Tibial artery (tissue), 4 donors: ENCODE measurements at regions not wholly inside any gene's neighbourhood (a gene's known extent, or its start where the extent isn't known, plus 50 kb on each side); places are given as distances from the start of the nearest gene placed in this dataset.
A peak's percentile ranks its signal among the peaks of the same experiment; 100 is the strongest.

Experiments used
- DNase-seq, 2 donors: peaks; one replicate each; pipeline ENCODE4 v3.0.0-alpha.2; 2019
- H3K27ac ChIP-seq, 2 donors: fragments of 200-600 bp; sonication (generic) in 1 of 2; 1 replicate in 1 of 2; 2 replicates in 1 of 2; pipeline ENCODE4 v1.5.1; 2018 to 2019; ENCODE audit warnings: mild to moderate bottlenecking in 1 of 2
- H3K27me3 ChIP-seq, 2 donors: fragments of 200-600 bp; sonication (generic) in 1 of 2; one replicate each; pipeline versions ENCODE4 v1.5.1 to v1.6.0; 2016 to 2019
- H3K36me3 ChIP-seq, 3 donors: fragments of 200-600 bp; sonication (generic) in 2 of 3; one replicate each; pipeline ENCODE4 v1.5.1; 2016 to 2019; ENCODE audit warnings: mild to moderate bottlenecking in 2 of 3
- H3K4me1 ChIP-seq, 4 donors: fragments of 200-600 bp; sonication (generic) in 2 of 4; 1 replicate in 3 of 4; 2 replicates in 1 of 4; pipeline ENCODE4 v1.5.1; 2016 to 2019
- H3K4me3 ChIP-seq, 2 donors: fragments of 200-600 bp; sonication (generic) in 1 of 2; 1 replicate in 1 of 2; 2 replicates in 1 of 2; pipeline ENCODE4 v1.5.1; 2018 to 2019; ENCODE audit warnings: mild to moderate bottlenecking in 2 of 2
- H3K9me3 ChIP-seq, 3 donors: fragments of 200-600 bp; sonication (generic) in 1 of 3; one replicate each; pipeline ENCODE4 v1.5.1; 2016 to 2019
- intact Hi-C: fragments of 100-400 bp; cut with DNase I; formaldehyde crosslinking; loops from one replicate; pipeline ENCODE4 v1.15.0; 2023; ENCODE audit warnings: low total_unique reads
- TF ChIP-seq, protein P1 (sequence below), 2 experiments: fragments of 200-600 bp in 1 of 2; fragments of 450-650 bp in 1 of 2; IDR thresholded peaks; one replicate each; pipeline ENCODE4 v1.5.1; 2017 to 2019; ENCODE audit warnings: antibody characterized with exemption in 2 of 2, mild to moderate bottlenecking in 1 of 2, moderate library complexity in 1 of 2

DNA sequence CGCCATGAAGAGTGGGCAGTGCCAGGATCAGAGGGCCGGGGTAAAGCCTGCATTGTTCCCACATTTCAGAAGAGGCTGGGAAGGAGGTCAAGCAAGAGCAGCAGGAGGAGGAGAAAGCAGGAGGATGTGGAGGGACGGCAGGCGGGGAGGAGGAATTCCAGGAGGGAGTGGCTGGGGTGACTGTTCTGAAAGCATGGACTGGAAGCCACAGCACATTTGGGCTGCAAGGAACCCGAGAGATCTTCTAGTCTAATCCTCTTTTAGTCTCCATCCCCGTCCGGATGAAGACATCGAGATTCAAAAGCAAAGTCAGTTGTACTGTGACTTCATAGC is 76.9 kb downstream of the FAM50B start:
- TF ChIP-seq, protein P1, sequence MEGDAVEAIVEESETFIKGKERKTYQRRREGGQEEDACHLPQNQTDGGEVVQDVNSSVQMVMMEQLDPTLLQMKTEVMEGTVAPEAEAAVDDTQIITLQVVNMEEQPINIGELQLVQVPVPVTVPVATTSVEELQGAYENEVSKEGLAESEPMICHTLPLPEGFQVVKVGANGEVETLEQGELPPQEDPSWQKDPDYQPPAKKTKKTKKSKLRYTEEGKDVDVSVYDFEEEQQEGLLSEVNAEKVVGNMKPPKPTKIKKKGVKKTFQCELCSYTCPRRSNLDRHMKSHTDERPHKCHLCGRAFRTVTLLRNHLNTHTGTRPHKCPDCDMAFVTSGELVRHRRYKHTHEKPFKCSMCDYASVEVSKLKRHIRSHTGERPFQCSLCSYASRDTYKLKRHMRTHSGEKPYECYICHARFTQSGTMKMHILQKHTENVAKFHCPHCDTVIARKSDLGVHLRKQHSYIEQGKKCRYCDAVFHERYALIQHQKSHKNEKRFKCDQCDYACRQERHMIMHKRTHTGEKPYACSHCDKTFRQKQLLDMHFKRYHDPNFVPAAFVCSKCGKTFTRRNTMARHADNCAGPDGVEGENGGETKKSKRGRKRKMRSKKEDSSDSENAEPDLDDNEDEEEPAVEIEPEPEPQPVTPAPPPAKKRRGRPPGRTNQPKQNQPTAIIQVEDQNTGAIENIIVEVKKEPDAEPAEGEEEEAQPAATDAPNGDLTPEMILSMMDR (IDR thresholded peaks at IDR 0.05), result no peak
- Histone ChIP-seq H3K27me3 (no peaks in the 10 kb centered on the region), H3K4me1 (peaks cover 0 to 27% (median 6%) of the 10 kb centered on the region in 4 donors), H3K36me3 (no peaks in the 10 kb centered on the region), H3K27ac (no peak overlapping the region), H3K9me3 (no peaks in the 10 kb centered on the region), H3K4me3 (no peak overlapping the region)
- intact Hi-C loops, result no loop called here
- no peak for DNase-seq

DNA sequence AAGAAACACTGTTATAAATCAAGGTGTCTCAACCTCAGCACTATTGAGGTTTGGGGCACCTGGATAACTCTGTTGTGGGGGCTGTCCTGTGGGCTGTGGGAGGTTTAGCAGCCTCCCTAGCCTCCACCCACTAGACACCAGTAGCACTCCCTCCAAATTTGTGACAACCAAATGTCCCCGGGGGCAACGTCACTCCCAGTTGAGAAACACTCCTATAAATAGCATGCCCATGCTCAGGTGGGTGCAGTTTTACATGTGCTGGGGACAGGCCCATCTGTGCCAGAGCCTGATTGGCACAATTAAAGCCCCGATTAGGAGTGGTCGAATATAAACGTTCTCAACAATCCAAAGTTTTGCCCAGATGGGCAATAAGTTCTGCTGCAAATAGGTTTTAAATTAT is 78.9 kb downstream of the FAM50B start:
- Histone ChIP-seq H3K27ac (no peak overlapping the region), H3K36me3 (no peaks in the 10 kb centered on the region), H3K4me1 (peaks cover 0 to 31% (median 7%) of the 10 kb centered on the region in 4 donors), H3K4me3 (no peak overlapping the region), H3K9me3 (no peaks in the 10 kb centered on the region), H3K27me3 (no peaks in the 10 kb centered on the region)
- no peak for DNase-seq
- intact Hi-C loops, result no loop called here
- TF ChIP-seq, protein P1 (IDR thresholded peaks at IDR 0.05), result no peak

DNA sequence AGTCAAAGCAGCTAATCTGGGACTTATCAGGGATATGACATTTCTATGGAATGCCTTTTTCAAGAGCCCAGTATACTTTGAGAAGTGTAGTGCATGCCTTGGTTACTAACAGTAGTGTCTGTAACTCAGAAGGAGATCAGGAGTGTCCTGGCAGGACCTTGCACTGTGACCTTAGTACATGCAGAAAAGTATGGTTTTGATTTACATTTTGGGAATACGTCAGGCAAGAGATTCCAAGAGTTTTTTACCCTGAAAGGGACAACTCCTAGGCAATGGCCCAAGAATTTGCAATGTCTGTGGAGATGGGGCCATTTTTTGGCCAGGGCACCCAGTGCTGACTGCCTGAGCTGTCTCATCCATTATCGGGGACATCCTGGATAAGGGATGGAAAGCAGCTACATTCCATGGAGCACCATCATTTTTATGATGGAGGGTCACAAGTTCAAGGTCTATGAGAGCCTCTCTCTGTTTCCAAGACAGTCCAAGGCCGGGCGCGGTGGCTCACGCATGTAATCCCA is 80.2 kb downstream of the FAM50B start:
- no peak for DNase-seq
- Histone ChIP-seq H3K27me3 (no peaks in the 10 kb centered on the region), H3K27ac (peak overlapping the region; percentile 10 to 25)

DNA sequence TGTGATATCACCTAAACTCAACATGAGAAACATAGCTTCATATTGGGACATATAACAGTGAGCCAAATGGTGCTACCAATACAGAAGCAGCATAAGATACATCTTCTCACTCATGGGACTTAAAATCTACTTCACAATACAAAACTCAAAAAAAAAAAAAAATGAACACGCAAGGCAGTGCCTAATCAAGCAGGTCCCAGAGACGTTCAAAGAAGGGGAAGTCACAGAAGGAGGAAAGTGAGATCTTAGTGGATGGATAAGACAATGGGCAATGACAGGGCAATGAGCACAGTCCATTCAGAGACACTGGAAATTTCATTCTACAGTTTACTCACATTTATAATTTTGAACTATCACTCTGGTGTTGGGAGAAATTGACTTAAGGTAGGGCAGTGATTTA is 88.3 kb downstream of the FAM50B start:
- intact Hi-C loops, result no loop called here
- TF ChIP-seq, protein P1 (IDR thresholded peaks at IDR 0.05), result no peak
- DNase-seq, result no peak
- no peaks in the 10 kb centered on the region for H3K9me3 ChIP-seq
- H3K27ac ChIP-seq, result no peak overlapping the region
- H3K27me3 ChIP-seq, result peaks cover 0 to 6% of the 10 kb centered on the region in 2 donors
- no peak overlapping the region for H3K4me3 ChIP-seq
- no peaks in the 10 kb centered on the region for H3K36me3 ChIP-seq
- peaks cover 0 to 6% (median 2%) of the 10 kb centered on the region in 4 donors for H3K4me1 ChIP-seq

More for the DNA sequence above, 80.2 kb downstream of the FAM50B start:
- Histone ChIP-seq H3K9me3 (no peaks in the 10 kb centered on the region), H3K4me3 (no peak overlapping the region), H3K4me1 (peaks cover 0 to 31% (median 9%) of the 10 kb centered on the region in 4 donors), H3K36me3 (no peaks in the 10 kb centered on the region)
- TF ChIP-seq, protein P1 (IDR thresholded peaks at IDR 0.05), result no peak
- intact Hi-C loops, result no loop called here

DNA sequence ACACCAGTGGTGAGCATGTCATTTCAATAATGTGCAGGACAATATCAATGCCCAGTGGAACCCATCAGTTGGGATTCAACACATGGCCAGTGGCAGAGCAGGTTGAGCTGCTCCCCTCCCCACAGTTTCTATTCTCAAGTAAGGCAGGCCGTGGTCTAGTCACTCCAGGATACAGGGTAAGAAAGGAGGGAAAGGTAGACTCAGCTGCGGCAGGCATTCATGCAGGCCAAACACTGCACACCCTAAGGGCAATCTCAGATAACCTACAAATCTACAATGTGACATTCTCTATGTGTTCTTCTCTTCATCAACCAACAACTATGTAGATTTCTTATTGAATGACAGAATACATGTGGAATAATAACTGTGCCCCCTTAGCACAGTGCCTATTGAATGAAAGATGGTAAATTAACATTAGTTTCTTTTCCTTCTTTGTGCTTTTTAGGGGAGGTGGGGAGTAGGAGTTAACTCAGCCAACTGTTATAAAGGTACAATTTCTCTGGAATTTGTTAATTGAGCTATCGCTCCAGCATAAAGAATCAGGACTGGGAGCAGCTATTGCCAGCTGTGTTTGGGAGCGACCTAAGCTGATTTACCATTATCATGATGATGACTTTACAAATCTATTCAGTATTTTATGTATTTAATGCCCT is 89.7 kb downstream of the FAM50B start:
- Histone ChIP-seq H3K4me1 (no peaks in the 10 kb centered on the region), H3K27me3 (peaks cover 0 to 8% of the 10 kb centered on the region in 2 donors), H3K27ac (no peak overlapping the region), H3K36me3 (no peaks in the 10 kb centered on the region), H3K9me3 (no peaks in the 10 kb centered on the region), H3K4me3 (no peak overlapping the region)
- TF ChIP-seq, protein P1 (IDR thresholded peaks at IDR 0.05), result no peak
- no peak for DNase-seq
- intact Hi-C loops, result no loop called here
